K562 (cell line): ENCODE measurements at regions not wholly inside any gene's neighbourhood (a gene's known extent, or its start where the extent isn't known, plus 50 kb on each side); places are given as distances from the start of the nearest gene placed in this dataset.

Source experiments
- ATAC-seq: fragments of 200-7000 bp; cut with Tn5 transposase; 3 replicates; pipeline ENCODE4 v1.9.1; 2020; ENCODE audit warnings: moderate library complexity
- BruUV-seq: library from RNA; stranded (reverse); fragments of 400-500 nt; replicated peaks from 2 replicates; lab custom pipeline; 2021; lab: Mats Ljungman, UMichigan
- CTCF ChIA-PET: fragments of 300-600 bp; formaldehyde crosslinking; extraction: SDS; loops from one replicate; lab custom pipeline; 2021; ENCODE audit warnings: low intra/inter-chr PET ratio; lab: Yijun Ruan, JAX
- POLR2A ChIA-PET: fragments of 300-600, 350-650 bp; sonication (Branson Sonifier 250); formaldehyde crosslinking; extraction: SDS; loops from one replicate; lab custom pipeline; 2021; ENCODE audit warnings: antibody characterized with exemption, inconsistent platforms; lab: Yijun Ruan, JAX
- DNase-seq, 4 experiments: peaks; one replicate each; pipeline versions ENCODE4 v3.0.0 to v3.0.0-alpha.2; 2011 to 2018; ENCODE audit warnings: low spot score in 3 of 4, mixed read lengths in 3 of 4; ENCODE audit errors: extremely low read depth in 1 of 4
- FAIRE-seq: peaks from 2 replicates; lab custom pipeline; 2011; peaks lifted over from hg19 to GRCh38; lab: Jason Lieb, UNC
- H2AFZ ChIP-seq: 2 replicates; pipeline ENCODE4 v1.6.0; 2011; ENCODE audit warnings: low read depth, low read length, control low read depth, inconsistent platforms
- H3K27ac ChIP-seq: fragments of 200-600 bp; 3 replicates; pipeline ENCODE4 v1.8.0; 2011; ENCODE audit warnings: low read depth, mild to moderate bottlenecking, control low read depth, inconsistent platforms, low read length, moderate library complexity, mixed read lengths; ENCODE audit errors: extremely low read depth
- H3K27me3 ChIP-seq, 2 experiments: fragments of 300-600 bp in 1 of 2; 2 replicates in 1 of 2; 3 replicates in 1 of 2; pipeline versions ENCODE4 v1.6.0 to v1.8.0; 2011; ENCODE audit warnings: inconsistent platforms in 2 of 2, low read length in 2 of 2, mild to moderate bottlenecking in 1 of 2, mixed read lengths in 1 of 2, moderate library complexity in 1 of 2; ENCODE audit not compliant: control insufficient read depth in 2 of 2, insufficient read depth in 2 of 2
- H3K36me3 ChIP-seq: fragments of 300-600 bp; 3 replicates; pipeline ENCODE4 v1.8.0; 2011; ENCODE audit warnings: mild to moderate bottlenecking, low read length, inconsistent platforms; ENCODE audit not compliant: control insufficient read depth, insufficient read depth
- H3K4me1 ChIP-seq, 2 experiments: fragments of 200-600 bp in 1 of 2; replicated peaks in 1 of 2; 2 replicates in 1 of 2; 3 replicates in 1 of 2; pipeline versions ENCODE4 v1.5.1 to v1.8.0; 2011; ENCODE audit warnings: inconsistent platforms in 2 of 2, low read length in 2 of 2, mild to moderate bottlenecking in 1 of 2, mixed read lengths in 1 of 2, moderate library complexity in 1 of 2; ENCODE audit not compliant: control insufficient read depth in 2 of 2, insufficient read depth in 2 of 2
- H3K4me2 ChIP-seq: 2 replicates; pipeline ENCODE4 v1.6.1; 2011; ENCODE audit warnings: low read length, control low read depth, inconsistent platforms, mixed read lengths; ENCODE audit not compliant: insufficient read depth
- H3K4me3 ChIP-seq: fragments of 200-600 bp; sonication (generic), shearing (Covaris generic); 2 replicates; pipeline ENCODE4 v1.5.1; 2016; ENCODE audit warnings: control low read depth, inconsistent platforms
- H3K79me2 ChIP-seq: fragments of 200-600 bp; 3 replicates; pipeline ENCODE4 v1.8.0; 2011; ENCODE audit warnings: low read length, inconsistent platforms; ENCODE audit not compliant: control insufficient read depth, insufficient read depth
- H3K9ac ChIP-seq, 2 experiments: 2 replicates each; pipeline versions ENCODE4 v1.6.0 to v1.6.1; 2011; ENCODE audit warnings: low read depth in 2 of 2, low read length in 2 of 2, control low read depth in 1 of 2, inconsistent platforms in 1 of 2, mild to moderate bottlenecking in 1 of 2, mixed read lengths in 1 of 2; ENCODE audit not compliant: insufficient read depth in 1 of 2
- H3K9me1 ChIP-seq: one replicate; pipeline ENCODE4 v1.6.0; 2011; ENCODE audit warnings: inconsistent platforms, mild to moderate bottlenecking, low read length, moderate library complexity; ENCODE audit not compliant: control insufficient read depth, insufficient read depth
- H3K9me3 ChIP-seq: replicated peaks from 2 replicates; pipeline ENCODE4 v1.5.1; 2011; ENCODE audit warnings: low read depth, low read length, inconsistent platforms; ENCODE audit not compliant: control insufficient read depth, insufficient read depth
- H4K20me1 ChIP-seq: replicated peaks from 2 replicates; pipeline ENCODE4 v1.6.1; 2011; ENCODE audit warnings: low read length, inconsistent platforms, mixed read lengths; ENCODE audit not compliant: control insufficient read depth, insufficient read depth
- ATF4 ChIP-seq: fragments of 450-650 bp; formaldehyde crosslinking; IDR thresholded peaks from 2 replicates; pipeline ENCODE4 v1.4.0; 2022; ENCODE audit warnings: mild to moderate bottlenecking, moderate library complexity
- CEBPB ChIP-seq: fragments of 450-650 bp; IDR thresholded peaks from 2 replicates; pipeline ENCODE4 v1.6.1; 2016; ENCODE audit warnings: missing genetic modification characterization, missing compliant biosample characterization
- CGGBP1 ChIP-seq: fragments of 250-450 bp; sonication (Bioruptor Pico); IDR thresholded peaks from 2 replicates; pipeline ENCODE4 v1.9.0; 2021; ENCODE audit warnings: mild to moderate bottlenecking
- CLOCK ChIP-seq: fragments of 250-450 bp; sonication (Bioruptor Pico); IDR thresholded peaks from 2 replicates; pipeline ENCODE4 v1.4.0; 2020; ENCODE audit warnings: mild to moderate bottlenecking, moderate library complexity, borderline replicate concordance
- ETS2 ChIP-seq: IDR thresholded peaks from 2 replicates; pipeline ENCODE4 v1.6.1; 2016; ENCODE audit warnings: borderline replicate concordance, missing genetic modification characterization, mild to moderate bottlenecking, moderate library complexity, missing compliant biosample characterization; ENCODE audit not compliant: poor library complexity, severe bottlenecking
- FOXJ2 ChIP-seq: fragments of 200-800 bp; sonication (Bioruptor generic); IDR thresholded peaks from 2 replicates; pipeline ENCODE4 v1.6.1; 2016; ENCODE audit warnings: missing genetic modification characterization, missing compliant biosample characterization
- HBP1 ChIP-seq: fragments of 450-650 bp; formaldehyde crosslinking; IDR thresholded peaks from 2 replicates; pipeline ENCODE4 v1.4.0; 2022; ENCODE audit warnings: missing genetic modification characterization
- HEY1 ChIP-seq: fragments of 250-450 bp; sonication (Bioruptor Pico); IDR thresholded peaks from 2 replicates; pipeline ENCODE4 v1.5.0; 2020; ENCODE audit warnings: mild to moderate bottlenecking, moderate library complexity, borderline replicate concordance
- HMG20B ChIP-seq: fragments of 250-450 bp; sonication (Bioruptor Pico); IDR thresholded peaks from 2 replicates; pipeline ENCODE4 v1.5.0; 2021; ENCODE audit warnings: mild to moderate bottlenecking
- HNRNPL ChIP-seq: fragments of 200-400 bp; formaldehyde crosslinking; IDR thresholded peaks from 2 replicates; pipeline ENCODE4 v1.6.1; 2017; ENCODE audit warnings: low read depth, mild to moderate bottlenecking, low read length
- MLLT1 ChIP-seq, 2 experiments: fragments of 450-650 bp; IDR thresholded peaks; 2 replicates each; pipeline ENCODE4 v1.6.1; 2016
- PML ChIP-seq: IDR thresholded peaks from 2 replicates; pipeline ENCODE4 v1.6.1; 2012; ENCODE audit warnings: low read length, inconsistent platforms
- TCF7L2 ChIP-seq: fragments of 150-350 bp; IDR thresholded peaks from 2 replicates; pipeline ENCODE4 v1.6.1; 2016; ENCODE audit warnings: low read depth, mild to moderate bottlenecking, low read length, moderate library complexity
- ZNF551 ChIP-seq: fragments of 250-450 bp; sonication (Bioruptor Pico); IDR thresholded peaks from 2 replicates; pipeline ENCODE4 v1.5.0; 2021; ENCODE audit warnings: mild to moderate bottlenecking, moderate library complexity
- WGBS: fragments of 100-300 bp; shearing (Covaris generic); methylation state at CpG from one replicate; pipeline ENCODE4 v1.1.6; 2016; ENCODE audit warnings: low coverage, mixed read lengths; ENCODE audit not compliant: insufficient coverage; ENCODE audit errors: missing lambda C conversion rate; 5-methylcytosine and 5-hydroxymethylcytosine counted together
- in situ Hi-C: fragments of 300-500 bp; cut with MboI; formaldehyde crosslinking; loops from 4 replicates; pipeline ENCODE4 v1.15.0; 2018; ENCODE audit warnings: inconsistent platforms, mixed read lengths
- intact Hi-C: fragments of 100-400 bp; cut with micrococcal nuclease; formaldehyde crosslinking; loops from 2 replicates; pipeline ENCODE4 v1.14.2; 2022

- Histone ChIP-seq H3K4me3 (no peak overlapping the region), H3K9me1 (no peaks in the 10 kb centered on the region), H3K4me2 (no peak overlapping the region), H3K4me1 (peaks cover 2% of the 10 kb centered on the region in 2 experiments; a peak in 1 of 5 replicates), H3K9me3 (no peaks in the 10 kb centered on the region; the same call in 1 of the 2 replicates), H4K20me1 (no peaks in the 10 kb centered on the region), H3K9ac (no peak overlapping the region), H3K79me2 (no peaks in the 10 kb centered on the region), H3K27me3 (peaks cover 4 to 8% of the 10 kb centered on the region in 2 experiments; a peak in 3 of 5 replicates), H2AFZ (no peak overlapping the region), H3K27ac (no peak overlapping the region), H3K36me3 (no peaks in the 10 kb centered on the region)
- in situ Hi-C loops, result no loop called here
- FAIRE-seq (no peak), DNase-seq (no peak), ATAC-seq (no peak)
- 26% methylated on average over 7 of the region's 7 CpGs for WGBS
- no TSS peak for BruUV-seq
- POLR2A ChIA-PET, result interaction anchor here (1.2 to 1.5 kb wide), 3 partner anchors 9 to 25 kb away, joined by 4 to 5 read pairs (median 4); no protein-coding TSS in a partner anchor
- CTCF ChIA-PET, result no interaction called here
- TF ChIP-seq FOXJ2 (tag) (no peak), HMG20B (CRISPR knock-in tag) (no peak), ZNF551 (no peak), HNRNPL (no peak), ETS2 (tag) (no peak), MLLT1 (IDR thresholded peaks at IDR 0.05) (no peak), CEBPB (tag) (no peak), CLOCK (CRISPR knock-in tag) (no peak), HEY1 (no peak), HBP1 (CRISPR knock-in tag) (no peak), TCF7L2 (no peak), PML (no peak), CGGBP1 (CRISPR knock-in tag) (no peak), ATF4 (CRISPR knock-in tag) (no peak)
- intact Hi-C loops, result no loop called here
Observed at GRCh38 chr12:127231371-127231770, 1035.6 kb upstream of the TMEM132C start.
